NCI-H446 treated with DMSO at 0.1 percent for 48 hours (cell line): ENCODE measurements at regions not wholly inside any gene's neighbourhood (a gene's known extent, or its start where the extent isn't known, plus 50 kb on each side); places are given as distances from the start of the nearest gene placed in this dataset.
A peak's percentile ranks its signal among the peaks of the same experiment; 100 is the strongest.
"Not testable (repeated sequence)": the region's sequence is repeated elsewhere in the genome, so short reads cannot be mapped to it uniquely, and the experiment has no call there.

Experiments used
- DNase-seq: peaks from one replicate; lab custom pipeline; 2025; lab: John Stamatoyannopoulos, UW

GRCh38 chr6:115811541-115811940 is 249.2 kb downstream of the FRK start:
- DNase-seq = no peak

GRCh38 chr6:115798229-115798628 is 262.5 kb downstream of the FRK start:
- no peak for DNase-seq

DNA sequence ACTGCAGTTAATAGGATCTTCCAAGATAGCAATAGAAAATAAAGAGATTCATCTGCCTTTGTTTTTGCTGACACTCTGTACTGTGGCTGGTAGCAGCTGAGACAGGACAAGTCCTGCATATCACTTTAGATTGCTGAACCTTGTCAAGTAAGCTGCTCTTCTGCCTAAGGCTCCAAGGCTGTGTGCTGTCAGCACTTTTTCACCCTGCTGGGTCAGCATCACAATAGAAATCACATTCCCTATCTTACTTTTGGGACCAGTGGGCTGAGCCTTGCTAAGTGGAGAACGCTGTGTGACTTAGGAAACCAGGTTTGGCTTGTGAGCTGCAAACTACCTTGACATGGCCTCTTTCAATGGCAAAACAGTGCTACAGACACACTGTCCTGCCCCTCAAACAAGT is 263.9 kb downstream of the FRK start:
- DNase-seq = no peak

DNA sequence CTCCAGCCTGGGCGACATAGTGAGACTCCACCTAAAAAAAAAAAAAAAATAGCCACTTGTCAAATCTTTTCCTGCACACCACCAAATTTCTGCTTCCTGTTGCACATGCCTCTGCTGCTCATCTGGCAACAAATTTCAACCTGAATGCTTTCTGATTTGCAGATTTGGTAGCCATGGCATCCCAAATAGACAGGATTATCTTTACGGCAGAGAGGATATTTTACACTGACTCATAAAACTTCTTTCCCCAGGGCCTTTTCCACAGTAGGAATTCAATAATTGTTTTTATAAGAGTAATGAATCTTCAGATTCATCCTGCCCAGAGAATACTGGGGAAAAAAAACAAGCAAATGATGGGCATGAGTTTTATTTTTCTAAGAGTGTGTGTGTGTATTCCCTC is 264.6 kb downstream of the FRK start:
- no peak for DNase-seq

DNA sequence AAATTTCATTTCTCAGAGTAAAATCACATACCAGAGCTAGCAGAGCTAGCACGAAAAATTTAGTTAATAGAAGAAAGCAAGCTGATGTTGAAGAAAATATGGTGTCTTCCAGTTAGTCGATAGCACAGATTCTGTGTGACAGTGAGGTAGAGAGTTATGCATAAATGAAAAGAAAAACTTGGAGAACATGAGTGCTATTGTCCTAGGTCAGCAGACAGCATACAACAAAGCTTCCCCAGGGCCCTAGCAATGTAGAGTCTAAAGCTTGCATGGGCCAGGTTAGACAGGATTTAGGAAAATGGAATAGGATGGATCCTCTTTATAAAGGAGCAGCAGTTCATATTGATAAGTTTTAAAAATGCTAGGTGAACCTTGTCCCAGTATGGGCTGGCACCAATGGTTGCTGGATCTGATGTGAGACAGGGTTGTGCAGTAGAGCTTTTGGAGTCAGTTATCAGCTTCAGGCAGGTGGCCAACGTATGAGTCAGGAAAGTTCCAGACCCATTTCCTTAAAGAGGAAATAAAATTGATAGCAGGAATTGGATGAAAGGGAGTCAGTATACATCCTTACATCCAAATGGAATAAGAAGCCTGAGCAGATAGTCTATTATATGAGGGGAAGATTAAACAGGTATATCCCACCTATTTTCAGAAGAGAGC is 277.2 kb downstream of the FRK start:
- no peak for DNase-seq

DNA sequence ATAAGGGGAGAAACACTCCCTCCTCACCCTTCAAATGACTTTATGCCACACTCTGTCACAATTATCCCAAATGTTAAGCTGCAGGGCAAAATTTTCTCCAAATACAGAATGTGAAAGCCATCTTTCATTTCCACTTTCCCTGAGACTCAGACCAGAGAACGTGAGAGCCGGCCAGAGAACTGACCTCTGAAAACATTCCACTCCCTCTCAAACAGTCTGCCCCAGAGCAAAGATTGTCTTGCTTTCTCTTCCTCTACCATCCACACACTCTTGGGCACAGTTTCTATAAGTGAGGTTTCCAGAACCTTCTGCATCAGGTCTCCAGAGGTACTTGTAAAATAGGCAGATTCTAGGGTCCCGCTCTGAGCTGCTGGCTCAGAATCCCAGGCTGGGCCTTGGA is 278.1 kb downstream of the FRK start:
- DNase-seq = no peak

GRCh38 chr6:115773741-115774140 is 286.9 kb downstream of the FRK start:
- DNase-seq = no peak

GRCh38 chr6:115770851-115771250 is 289.8 kb downstream of the FRK start:
- DNase-seq = no peak

- DNase-seq = no peak
Measured at GRCh38 chr6:115768500-115768899, 292.2 kb downstream of the FRK start.

DNA sequence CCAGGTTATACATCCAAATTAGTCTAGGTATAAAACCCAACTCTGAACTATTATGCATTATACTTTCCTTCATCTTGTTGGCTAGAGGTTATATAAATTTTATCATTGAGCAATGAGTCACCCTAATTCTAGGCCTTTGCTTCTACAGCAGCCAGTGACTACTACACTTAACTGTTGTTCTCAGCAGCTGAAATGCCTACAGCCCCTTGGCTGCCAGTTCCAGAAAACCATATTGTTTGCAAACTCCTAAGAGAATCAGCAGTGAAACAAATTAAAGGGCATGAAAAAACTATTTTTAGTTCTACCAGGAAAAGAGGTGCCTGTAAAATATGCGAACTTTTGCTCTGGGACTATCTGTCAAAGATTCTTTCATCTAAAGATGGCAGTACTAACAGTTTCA is 292.8 kb downstream of the FRK start:
- DNase-seq = no peak

DNA sequence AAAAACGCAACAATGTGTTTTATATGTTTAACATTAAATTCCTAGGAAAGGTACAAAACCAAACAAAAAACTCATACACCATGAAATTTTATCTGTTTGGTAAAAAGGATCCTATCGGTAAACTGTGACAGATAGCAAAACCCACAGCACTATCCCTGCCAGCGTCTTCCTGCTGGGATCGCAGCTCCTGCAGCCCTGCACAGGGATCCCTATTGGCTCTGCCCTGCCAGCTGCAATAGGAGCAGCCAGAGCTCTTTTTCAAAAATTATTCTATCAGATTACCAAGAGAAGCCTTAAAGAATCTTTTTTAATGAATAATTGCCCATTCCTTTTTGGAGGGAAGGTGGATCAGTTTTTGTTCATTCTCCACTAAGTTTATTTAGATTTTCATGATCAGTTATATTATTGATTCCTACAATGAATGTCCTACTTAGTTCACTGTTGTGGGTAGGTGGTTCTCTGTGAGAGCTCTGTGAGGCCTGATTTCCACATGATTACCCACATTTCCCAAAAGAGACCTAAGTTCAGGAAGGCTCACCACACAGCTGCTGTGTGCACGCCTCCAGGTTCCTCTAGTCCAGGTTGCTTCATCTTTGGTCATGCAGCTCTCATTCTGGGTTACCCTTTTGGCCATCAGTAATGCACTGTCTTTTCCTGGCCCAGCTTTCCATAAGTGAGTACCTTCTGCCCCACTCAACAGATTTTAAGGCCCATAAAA is 293.8 kb downstream of the FRK start:
- DNase-seq = no peak

DNA sequence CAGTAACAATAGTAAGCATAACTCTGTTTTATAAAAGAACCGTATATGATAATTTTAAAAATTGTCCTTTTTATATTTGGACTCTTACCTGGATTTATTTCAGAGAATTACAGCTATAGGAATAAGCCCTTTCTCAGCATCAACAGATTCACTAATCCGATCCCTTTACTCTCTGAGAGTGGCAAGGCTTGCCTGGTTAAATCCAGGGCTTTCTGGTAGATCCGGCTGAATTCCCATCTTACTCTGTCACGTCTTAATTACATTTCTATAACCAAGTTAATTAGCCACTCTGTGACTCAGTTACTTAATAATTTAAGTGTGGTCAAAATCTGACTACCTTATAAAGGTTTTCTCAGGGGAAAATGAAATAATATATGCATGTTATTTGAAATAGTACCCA is 294.7 kb downstream of the FRK start:
- DNase-seq = no peak

GRCh38 chr6:115759051-115759450 is 301.6 kb downstream of the FRK start:
- DNase-seq = no peak

DNA sequence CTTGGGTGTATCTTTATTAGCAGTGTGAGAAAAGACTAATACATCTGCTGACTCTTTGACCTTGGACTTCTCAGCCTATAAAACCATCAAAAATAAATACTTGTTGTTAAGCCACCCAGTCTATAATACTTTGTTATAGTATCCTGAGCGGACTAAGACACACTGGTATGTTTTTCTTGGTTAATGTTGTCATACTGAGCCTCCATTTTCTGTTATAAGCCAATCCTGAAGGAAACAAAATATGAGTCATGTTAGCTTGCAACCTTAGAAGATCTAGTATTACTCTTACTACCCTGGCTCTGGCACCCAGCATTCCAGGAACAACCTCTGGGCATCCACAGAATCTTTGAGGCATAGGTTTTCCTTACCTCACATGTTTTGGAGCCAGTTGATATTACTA is 307.2 kb downstream of the FRK start:
- DNase-seq = no peak

DNA sequence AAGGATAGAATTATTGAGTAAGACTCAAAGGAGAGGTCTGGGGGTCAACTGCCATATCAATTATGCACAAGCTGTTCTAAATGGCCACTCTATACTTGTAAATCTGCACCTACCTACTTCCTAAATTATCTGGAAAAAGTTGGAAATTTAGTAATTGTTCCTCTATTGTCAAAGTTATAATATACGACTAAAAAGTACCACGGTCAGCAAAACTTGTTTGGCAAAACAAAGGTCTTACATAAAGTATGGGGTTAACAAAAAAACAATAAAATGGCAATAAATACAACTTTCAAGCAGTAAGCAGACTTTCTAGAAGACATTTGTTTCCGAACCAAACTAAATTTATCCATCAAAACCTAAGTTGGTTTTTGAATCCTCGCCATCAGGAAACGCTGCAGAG is 309.7 kb downstream of the FRK start:
- no peak for DNase-seq

- no peak for DNase-seq
Measured at GRCh38 chr6:115750292-115750691, 310.4 kb downstream of the FRK start.

DNA sequence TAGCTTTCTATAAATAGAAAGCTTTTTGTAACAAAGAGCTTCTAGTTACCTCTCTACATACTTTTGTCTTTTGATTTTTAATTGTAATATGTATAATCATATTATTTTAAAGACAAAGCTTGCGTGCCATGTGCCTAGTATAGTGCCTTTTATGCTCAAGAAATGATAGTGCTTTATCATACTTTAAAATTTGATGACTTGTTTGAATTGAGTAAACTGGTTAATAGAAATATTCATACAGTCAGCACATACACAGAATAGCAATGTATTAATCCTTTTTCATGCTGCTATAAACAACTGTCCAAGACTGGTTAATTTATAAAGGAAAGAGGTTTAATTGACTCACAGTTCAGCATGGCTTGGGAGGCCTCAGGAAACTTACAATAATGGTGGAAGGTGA is 313.0 kb downstream of the FRK start:
- no peak for DNase-seq

DNA sequence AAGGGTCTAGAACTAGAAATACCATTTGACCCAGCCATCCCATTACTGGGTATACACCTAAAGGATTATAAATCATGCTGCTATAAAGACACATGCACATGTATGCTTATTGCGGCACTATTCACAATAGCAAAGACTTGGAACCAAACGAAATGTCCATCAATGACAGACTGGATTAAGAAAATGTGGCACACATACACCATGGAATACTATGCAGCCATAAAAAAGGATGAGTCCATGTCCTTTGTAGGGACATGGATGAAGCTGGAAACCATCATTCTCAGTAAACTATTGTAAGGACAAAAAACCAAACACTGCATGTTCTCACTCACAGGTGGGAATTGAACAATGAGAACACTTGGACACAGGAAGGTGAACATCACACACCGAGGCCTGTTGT is 314.1 kb downstream of the FRK start:
- not testable (repeated sequence) for DNase-seq

DNA sequence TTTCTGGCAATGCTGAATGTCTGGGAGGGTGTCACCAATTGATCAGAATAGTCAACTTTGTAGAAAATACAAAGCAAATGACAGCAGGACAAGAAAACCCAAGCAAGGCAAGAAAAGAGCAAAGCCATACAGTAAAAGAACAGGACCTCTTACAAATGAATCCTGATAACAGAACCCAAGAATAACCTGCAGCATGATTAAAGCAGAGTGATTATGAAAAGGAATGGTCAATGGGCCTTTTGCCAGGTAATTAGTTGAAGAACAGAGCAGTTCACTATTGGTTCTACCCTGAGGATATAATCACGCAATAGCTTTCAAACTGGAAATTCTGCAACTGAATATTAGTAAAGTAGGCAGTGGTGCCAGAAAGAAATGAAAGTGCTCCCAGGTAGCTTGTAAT is 319.8 kb downstream of the FRK start:
- DNase-seq = no peak

GRCh38 chr6:115735610-115736009 is 325.1 kb downstream of the FRK start:
- DNase-seq = no peak

- peak; percentile 66 for DNase-seq
Measured at GRCh38 chr6:115733426-115733825, 327.3 kb downstream of the FRK start.

DNA sequence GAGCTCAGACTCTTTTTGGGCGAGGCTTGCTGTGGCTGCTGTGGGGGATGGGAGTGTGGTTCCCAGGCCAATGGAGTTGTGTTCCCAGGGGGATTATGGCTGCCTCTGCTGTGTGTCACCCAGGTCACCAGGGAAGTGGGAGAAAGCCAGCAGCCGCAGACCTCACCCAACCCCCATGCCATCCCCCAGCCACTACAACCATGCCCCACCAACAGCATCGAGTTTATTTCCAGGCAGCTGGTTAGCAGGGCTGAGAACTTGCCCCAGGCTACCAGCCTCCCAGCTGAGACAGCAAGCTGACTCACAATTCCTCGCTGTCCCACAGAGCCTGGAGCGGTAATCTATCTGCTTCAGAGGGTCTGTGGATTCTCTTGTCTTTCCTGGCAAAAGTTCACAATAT is 331.7 kb downstream of the FRK start:
- DNase-seq = no peak

- DNase-seq = no peak
Measured at GRCh38 chr6:115728171-115728570, 332.5 kb downstream of the FRK start.

DNA sequence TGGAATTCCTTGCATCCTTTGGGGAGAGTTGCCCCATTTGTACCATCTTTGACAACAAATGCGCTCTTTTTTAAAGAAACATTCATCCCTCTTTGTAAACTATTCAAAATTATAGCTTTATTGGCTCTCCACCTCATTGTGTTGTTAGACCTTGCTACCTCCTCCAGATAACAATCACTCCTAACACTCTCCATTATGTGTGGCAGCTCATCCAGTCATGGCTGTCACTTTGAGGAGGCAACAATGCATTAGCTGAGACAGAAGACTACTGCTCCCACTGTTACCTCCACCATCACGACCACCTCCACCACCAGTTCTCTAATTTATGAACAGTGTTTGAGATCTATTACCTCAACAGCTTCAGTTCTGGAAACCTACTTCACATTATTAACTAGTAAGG is 339.1 kb downstream of the FRK start:
- no peak for DNase-seq
